ENCODE measurements at regions not wholly inside any gene's neighbourhood (a gene's known extent, or its start where the extent isn't known, plus 50 kb on each side); places are given as distances from the start of the nearest gene placed in this dataset.
"Not testable (repeated sequence)": the region's sequence is repeated elsewhere in the genome, so short reads cannot be mapped to it uniquely, and the experiment has no call there.

- no peak for DNase-seq
Measured at GRCh38 chr2:177000061-177000714, 212.4 kb upstream of the HNRNPA3 start.

- no peak for DNase-seq
Measured at GRCh38 chr2:177000715-177001072, 211.9 kb upstream of the HNRNPA3 start.

GRCh38 chr2:177001334-177001733 is 211.3 kb upstream of the HNRNPA3 start:
- DNase-seq: no peak

GRCh38 chr2:177002983-177003382 is 209.6 kb upstream of the HNRNPA3 start:
- no peak for DNase-seq

- not testable (repeated sequence) for DNase-seq
Measured at GRCh38 chr2:177007726-177008125, 204.9 kb upstream of the HNRNPA3 start.

- not testable (repeated sequence) for DNase-seq
Measured at GRCh38 chr2:177008662-177009061, 203.9 kb upstream of the HNRNPA3 start.

- no peak for DNase-seq
Measured at GRCh38 chr2:177010146-177010545, 202.4 kb upstream of the HNRNPA3 start.

- no peak for DNase-seq
Measured at GRCh38 chr2:177010861-177011260, 201.7 kb upstream of the HNRNPA3 start.

GRCh38 chr2:177014946-177015345 is 197.6 kb upstream of the HNRNPA3 start:
- DNase-seq: no peak

GRCh38 chr2:177015356-177015923 is 197.2 kb upstream of the HNRNPA3 start:
- no peak for DNase-seq

GRCh38 chr2:177020524-177021119 is 192.0 kb upstream of the HNRNPA3 start:
- DNase-seq: no peak

GRCh38 chr2:177021706-177022343 is 190.8 kb upstream of the HNRNPA3 start:
- no peak for DNase-seq

GRCh38 chr2:177024765-177025164 is 187.8 kb upstream of the HNRNPA3 start:
- no peak for DNase-seq

- DNase-seq: no peak
Measured at GRCh38 chr2:177026253-177026652, 186.3 kb upstream of the HNRNPA3 start.

GRCh38 chr2:177026956-177027355 is 185.6 kb upstream of the HNRNPA3 start:
- no peak for DNase-seq

- DNase-seq: no peak
Measured at GRCh38 chr2:177028296-177028695, 184.3 kb upstream of the HNRNPA3 start.

GRCh38 chr2:177029075-177029474 is 183.5 kb upstream of the HNRNPA3 start:
- DNase-seq: no peak

GRCh38 chr2:177029501-177029900 is 183.1 kb upstream of the HNRNPA3 start:
- DNase-seq: no peak

GRCh38 chr2:177029901-177030300 is 182.7 kb upstream of the HNRNPA3 start:
- DNase-seq: no peak

GRCh38 chr2:177030451-177031105 is 182.0 kb upstream of the HNRNPA3 start:
- DNase-seq: no peak

GRCh38 chr2:177031438-177032180 is 181.0 kb upstream of the HNRNPA3 start:
- DNase-seq: no peak

GRCh38 chr2:177036747-177037146 is 175.8 kb upstream of the HNRNPA3 start:
- no peak for DNase-seq

- no peak for DNase-seq
Measured at GRCh38 chr2:177037569-177037968, 175.0 kb upstream of the HNRNPA3 start.

All from activated naive CD4-positive, alpha-beta T cell treated with Interleukin-2 at 50 U/mL for 16 hours (primary cell).